Tibial nerve (tissue), 4 donors: ENCODE measurements at regions not wholly inside any gene's neighbourhood (a gene's known extent, or its start where the extent isn't known, plus 50 kb on each side); places are given as distances from the start of the nearest gene placed in this dataset.

Experiments
- DNase-seq, 2 donors: peaks; one replicate each; pipeline ENCODE4 v3.0.0-alpha.2; 2019; ENCODE audit warnings: low spot score in 2 of 2
- H3K27ac ChIP-seq, 4 donors: fragments of 200-600 bp; sonication (generic) in 3 of 4; one replicate each; pipeline ENCODE4 v1.5.1; 2017 to 2019; ENCODE audit warnings: mild to moderate bottlenecking in 1 of 4
- H3K27me3 ChIP-seq, 2 donors: fragments of 200-600 bp; sonication (generic) in 1 of 2; one replicate each; pipeline versions ENCODE4 v1.5.1 to v1.6.0; 2017 to 2019
- H3K36me3 ChIP-seq, 3 donors: fragments of 200-600 bp; sonication (generic); one replicate each; pipeline ENCODE4 v1.5.1; 2018 to 2019
- H3K4me1 ChIP-seq, 4 donors: fragments of 200-600 bp; sonication (generic) in 3 of 4; one replicate each; pipeline ENCODE4 v1.5.1; 2017 to 2019
- H3K4me3 ChIP-seq, 4 donors: fragments of 200-600 bp; sonication (generic) in 3 of 4; one replicate each; pipeline ENCODE4 v1.5.1; 2017 to 2019; ENCODE audit warnings: mild to moderate bottlenecking in 1 of 4, moderate library complexity in 1 of 4
- H3K9me3 ChIP-seq, 4 donors: fragments of 200-600 bp; sonication (generic) in 3 of 4; one replicate each; pipeline ENCODE4 v1.5.1; 2017 to 2019
- EP300 ChIP-seq, 2 donors: sonication (generic); formaldehyde crosslinking; IDR thresholded peaks; one replicate each; pipeline ENCODE4 v1.6.1; 2017; ENCODE audit warnings: antibody characterized with exemption in 2 of 2, mild to moderate bottlenecking in 1 of 2
- POLR2A ChIP-seq, 2 donors: fragments of 450-650 bp; IDR thresholded peaks; one replicate each; pipeline ENCODE4 v1.6.1; 2017; ENCODE audit warnings: antibody characterized with exemption in 2 of 2, mild to moderate bottlenecking in 2 of 2, moderate library complexity in 2 of 2
- WGBS, 2 donors: methylation state at CpG; one replicate each; pipeline ENCODE4 v1.1.5; 2018; 5-methylcytosine and 5-hydroxymethylcytosine counted together
- TF ChIP-seq, protein P1 (sequence below), 5 experiments: fragments of 200-600 bp in 3 of 5; fragments of 450-650 bp in 2 of 5; sonication (generic) in 3 of 5; IDR thresholded peaks; one replicate each; pipeline ENCODE4 v1.5.1; 2016 to 2019; ENCODE audit warnings: antibody characterized with exemption in 5 of 5, mild to moderate bottlenecking in 3 of 5, moderate library complexity in 2 of 5

DNA sequence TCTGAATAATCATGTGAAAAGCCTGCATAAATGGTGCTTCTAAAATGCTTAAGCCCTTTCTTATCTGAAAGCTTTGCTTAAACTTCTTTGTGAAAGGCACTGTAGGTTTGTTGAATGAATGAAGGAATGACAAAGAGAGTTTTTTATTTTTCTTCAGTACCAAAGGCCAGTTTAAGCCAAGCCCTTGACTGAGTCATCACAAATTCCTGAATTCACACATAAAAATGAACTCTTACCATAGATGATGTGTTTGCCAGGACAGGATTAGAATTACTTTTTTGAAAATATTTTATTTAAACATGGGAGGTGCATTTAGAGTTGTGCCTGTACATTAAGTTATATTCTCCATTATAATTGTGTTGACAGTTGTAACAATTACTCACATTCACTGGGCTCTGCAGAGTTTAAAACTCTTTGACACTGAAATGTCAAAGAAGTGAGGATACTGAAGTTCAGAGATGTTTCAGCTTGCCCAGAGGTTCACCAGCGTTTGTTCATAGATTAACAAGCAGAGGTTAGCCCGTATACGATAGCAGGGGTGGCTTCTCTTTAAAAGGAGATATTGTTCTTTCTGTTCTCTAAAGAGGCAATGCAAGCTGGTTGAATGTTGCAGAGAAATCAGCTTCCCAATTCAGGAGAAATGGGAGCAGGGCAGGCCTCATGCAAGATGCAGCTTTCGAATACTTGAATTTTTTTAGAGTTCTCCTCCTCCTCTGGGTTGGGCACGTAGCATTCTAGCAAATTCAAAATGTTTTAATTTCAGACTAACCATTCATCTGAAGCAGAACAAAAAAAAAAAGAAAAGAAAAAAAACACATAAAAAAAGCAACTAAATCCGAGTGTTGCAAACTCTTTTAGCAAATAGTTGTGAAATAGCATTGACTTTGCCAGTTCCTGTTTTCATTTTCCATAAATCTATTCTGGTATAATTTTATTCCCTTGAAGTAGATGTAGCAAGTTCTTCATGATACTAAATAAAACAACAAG lies 358.7 kb upstream of the KLF4 start:
- Histone ChIP-seq H3K27me3 (no peaks in the 10 kb centered on the region), H3K4me1 (peaks cover 0 to 29% (median 5%) of the 10 kb centered on the region in 4 donors), H3K36me3 (no peaks in the 10 kb centered on the region), H3K4me3 (no peak overlapping the region), H3K9me3 (no peaks in the 10 kb centered on the region), H3K27ac (peak overlapping the region in 3 of 4 donors; percentile 4 to 71 (median 30))
- 16 to 20% methylated on average over 6 of the region's 6 CpGs for WGBS, 2 donors
- peak in 1 of 2 donors; percentile 7 for DNase-seq
- TF ChIP-seq EP300 (IDR thresholded peaks at IDR 0.05) (peak; percentile 48 to 64), POLR2A (IDR thresholded peaks at IDR 0.05) (no peak)

DNA sequence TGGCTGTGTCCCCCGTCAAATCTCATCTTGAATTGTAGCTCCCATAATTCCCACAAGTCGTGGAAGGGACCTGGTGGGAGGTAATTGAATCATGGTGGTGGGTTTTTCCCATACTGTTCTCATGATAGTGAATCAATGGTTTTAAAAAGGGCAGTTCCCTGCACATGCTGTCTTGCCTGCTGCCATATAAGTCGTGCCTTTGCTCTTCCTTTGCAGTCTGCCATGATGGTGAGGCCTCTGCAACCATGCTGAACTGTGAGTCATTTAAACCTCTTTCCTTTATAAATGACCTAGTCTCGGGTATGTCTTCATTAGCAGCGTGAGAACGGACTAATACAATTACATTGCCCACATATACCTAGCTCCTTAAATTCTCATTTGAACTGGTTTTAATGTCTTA lies 353.0 kb upstream of the KLF4 start:
- 91% methylated on average over 6 of the region's 6 CpGs for WGBS, 2 donors

DNA sequence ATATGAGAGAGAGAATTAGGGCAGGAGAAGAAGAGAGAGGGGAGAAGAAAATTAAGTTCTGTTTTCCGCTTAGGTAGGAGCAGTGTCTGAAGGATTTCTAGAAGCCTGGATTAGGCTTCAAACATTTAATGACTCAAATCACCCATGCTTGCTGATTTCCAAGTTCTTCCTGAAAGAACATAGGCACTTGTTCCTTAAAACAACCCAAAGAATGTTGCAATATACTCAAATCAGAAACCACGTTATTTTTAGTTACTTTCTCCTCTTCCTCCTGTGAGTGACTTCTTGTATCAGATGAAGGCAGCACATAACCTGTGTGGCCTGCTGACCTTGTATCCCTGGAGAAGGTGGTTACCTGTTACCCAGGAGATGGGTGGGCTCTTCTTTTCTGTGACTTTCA lies 351.5 kb upstream of the KLF4 start:
- Histone ChIP-seq H3K9me3 (no peaks in the 10 kb centered on the region), H3K27me3 (no peaks in the 10 kb centered on the region), H3K27ac (no peak overlapping the region), H3K4me1 (no peaks in the 10 kb centered on the region), H3K4me3 (no peak overlapping the region), H3K36me3 (no peaks in the 10 kb centered on the region)
- WGBS, 2 donors, result 76 to 77% methylated on average over 2 of the region's 2 CpGs
- no peak for DNase-seq
- TF ChIP-seq POLR2A (IDR thresholded peaks at IDR 0.05) (no peak), EP300 (IDR thresholded peaks at IDR 0.05) (peak in 1 of 2 donors; percentile 58)
- TF ChIP-seq, protein P1, sequence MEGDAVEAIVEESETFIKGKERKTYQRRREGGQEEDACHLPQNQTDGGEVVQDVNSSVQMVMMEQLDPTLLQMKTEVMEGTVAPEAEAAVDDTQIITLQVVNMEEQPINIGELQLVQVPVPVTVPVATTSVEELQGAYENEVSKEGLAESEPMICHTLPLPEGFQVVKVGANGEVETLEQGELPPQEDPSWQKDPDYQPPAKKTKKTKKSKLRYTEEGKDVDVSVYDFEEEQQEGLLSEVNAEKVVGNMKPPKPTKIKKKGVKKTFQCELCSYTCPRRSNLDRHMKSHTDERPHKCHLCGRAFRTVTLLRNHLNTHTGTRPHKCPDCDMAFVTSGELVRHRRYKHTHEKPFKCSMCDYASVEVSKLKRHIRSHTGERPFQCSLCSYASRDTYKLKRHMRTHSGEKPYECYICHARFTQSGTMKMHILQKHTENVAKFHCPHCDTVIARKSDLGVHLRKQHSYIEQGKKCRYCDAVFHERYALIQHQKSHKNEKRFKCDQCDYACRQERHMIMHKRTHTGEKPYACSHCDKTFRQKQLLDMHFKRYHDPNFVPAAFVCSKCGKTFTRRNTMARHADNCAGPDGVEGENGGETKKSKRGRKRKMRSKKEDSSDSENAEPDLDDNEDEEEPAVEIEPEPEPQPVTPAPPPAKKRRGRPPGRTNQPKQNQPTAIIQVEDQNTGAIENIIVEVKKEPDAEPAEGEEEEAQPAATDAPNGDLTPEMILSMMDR (IDR thresholded peaks at IDR 0.05), result no peak

More for the DNA sequence above, 353.0 kb upstream of the KLF4 start:
- Histone ChIP-seq H3K27me3 (no peaks in the 10 kb centered on the region), H3K36me3 (no peaks in the 10 kb centered on the region), H3K4me3 (no peak overlapping the region), H3K9me3 (no peaks in the 10 kb centered on the region), H3K27ac (no peak overlapping the region), H3K4me1 (peaks cover 0 to 3% (median under 1%) of the 10 kb centered on the region in 4 donors)
- TF ChIP-seq, protein P1 (IDR thresholded peaks at IDR 0.05), result no peak
- TF ChIP-seq EP300 (IDR thresholded peaks at IDR 0.05) (no peak), POLR2A (IDR thresholded peaks at IDR 0.05) (no peak)
- no peak for DNase-seq

DNA sequence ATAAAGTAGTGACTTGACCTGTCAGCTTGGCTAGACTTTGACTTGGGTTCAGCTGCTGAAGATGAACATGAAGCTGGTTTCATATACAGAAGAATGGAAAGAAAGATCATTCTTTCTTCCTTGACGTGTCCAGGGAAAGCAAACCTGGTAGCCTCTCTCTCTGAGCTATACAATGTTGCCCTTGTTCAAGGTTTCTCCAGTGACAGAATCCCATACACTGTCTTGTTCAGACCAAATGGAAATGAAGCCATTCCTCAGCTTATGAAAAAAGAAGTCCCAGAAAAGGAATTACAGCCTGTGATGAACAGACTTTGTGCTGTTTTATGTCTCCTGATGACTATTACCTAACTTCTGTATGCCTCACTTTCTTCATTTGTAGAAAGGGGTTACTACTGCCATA lies 349.8 kb upstream of the KLF4 start:
- no peak for DNase-seq
- 63 to 73% methylated on average over 1 of the region's 1 CpG for WGBS, 2 donors
- Histone ChIP-seq H3K27me3 (no peaks in the 10 kb centered on the region), H3K4me1 (no peaks in the 10 kb centered on the region), H3K36me3 (no peaks in the 10 kb centered on the region), H3K4me3 (no peak overlapping the region), H3K9me3 (no peaks in the 10 kb centered on the region), H3K27ac (no peak overlapping the region)
- TF ChIP-seq EP300 (IDR thresholded peaks at IDR 0.05) (no peak), POLR2A (IDR thresholded peaks at IDR 0.05) (no peak)
- TF ChIP-seq, protein P1 (IDR thresholded peaks at IDR 0.05), result no peak

DNA sequence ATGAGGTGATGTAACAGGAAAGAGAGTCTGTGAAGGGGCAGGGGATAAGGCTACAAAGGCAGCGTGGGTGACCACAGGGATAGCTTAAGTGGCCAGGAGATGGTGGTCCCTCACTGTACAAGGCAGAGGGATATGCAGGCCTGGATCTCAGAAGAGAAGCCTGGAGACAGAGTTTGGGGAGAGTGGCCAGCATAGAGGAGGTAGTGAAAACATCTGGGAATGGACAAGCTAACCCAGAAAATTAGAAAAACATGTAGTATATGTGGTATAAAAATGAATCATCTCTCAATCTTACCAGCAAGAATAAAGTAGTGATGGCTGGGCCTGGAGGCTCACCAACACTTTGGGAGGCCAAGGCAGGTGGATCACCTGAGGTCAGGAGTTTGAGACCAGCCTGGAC lies 349.2 kb upstream of the KLF4 start:
- WGBS, 2 donors, result 84 to 95% methylated on average over 1 of the region's 1 CpG
- DNase-seq, result no peak
- Histone ChIP-seq H3K9me3 (no peaks in the 10 kb centered on the region), H3K4me3 (no peak overlapping the region), H3K27me3 (no peaks in the 10 kb centered on the region), H3K27ac (no peak overlapping the region), H3K4me1 (no peaks in the 10 kb centered on the region), H3K36me3 (no peaks in the 10 kb centered on the region)
- TF ChIP-seq, protein P1 (IDR thresholded peaks at IDR 0.05), result no peak
- TF ChIP-seq EP300 (IDR thresholded peaks at IDR 0.05) (no peak), POLR2A (IDR thresholded peaks at IDR 0.05) (no peak)
